A549 (cell line): ENCODE measurements at regions not wholly inside any gene's neighbourhood (a gene's known extent, or its start where the extent isn't known, plus 50 kb on each side); places are given as distances from the start of the nearest gene placed in this dataset.

Experiments
- ATAC-seq, 2 experiments: fragments of 200-7000 bp in 1 of 2; fragments of >200 bp in 1 of 2; cut with Nextera tagmentation in 1 of 2; cut with Tn5 transposase in 1 of 2; 3 replicates each; pipeline versions ENCODE4 v1.8.0 to v1.9.1; 2018 to 2020; ENCODE audit warnings: mild to moderate bottlenecking in 1 of 2, moderate library complexity in 1 of 2
- CTCF ChIA-PET: fragments of 300-600 bp; sonication (Branson Sonifier 250); formaldehyde crosslinking; extraction: SDS; loops from one replicate; lab custom pipeline; 2021; ENCODE audit warnings: antibody characterized with exemption, inconsistent platforms; lab: Yijun Ruan, JAX
- POLR2A ChIA-PET: fragments of 350-600 bp; formaldehyde crosslinking; extraction: SDS; loops from one replicate; lab custom pipeline; 2021; ENCODE audit warnings: antibody characterized with exemption, inconsistent platforms; lab: Yijun Ruan, JAX
- DNase-seq, 2 experiments: peaks; one replicate each; pipeline versions ENCODE4 v3.0.0 to v3.0.0-alpha.2; 2011 to 2016; ENCODE audit warnings: low read depth in 1 of 2, low spot score in 1 of 2
- FAIRE-seq: peaks from 2 replicates; lab custom pipeline; 2011; peaks lifted over from hg19 to GRCh38; lab: Jason Lieb, UNC
- H3K27ac ChIP-seq, 2 experiments: fragments of >200 bp; sonication (Bioruptor Twin); formaldehyde crosslinking; 3 replicates each; pipeline ENCODE4 v1.5.1; 2016 to 2017
- H3K4me1 ChIP-seq: fragments of >200 bp; sonication (Bioruptor Twin); formaldehyde crosslinking; 3 replicates; pipeline ENCODE4 v1.6.1; 2016
- H3K4me2 ChIP-seq: fragments of >200 bp; sonication (Bioruptor Twin); formaldehyde crosslinking; 3 replicates; pipeline ENCODE4 v1.6.1; 2016
- H3K4me3 ChIP-seq: fragments of >200 bp; sonication (Bioruptor Twin); formaldehyde crosslinking; 3 replicates; pipeline ENCODE4 v1.5.1; 2016
- H3K9me3 ChIP-seq: fragments of >200 bp; sonication (Bioruptor Twin); formaldehyde crosslinking; 3 replicates; pipeline ENCODE4 v1.6.1; 2016
- CBX8 ChIP-seq: fragments of 200-600 bp; sonication (generic); IDR thresholded peaks from 2 replicates; pipeline ENCODE4 v1.6.1; 2016
- CHD2 ChIP-seq: fragments of 150-350 bp; IDR thresholded peaks from 2 replicates; pipeline ENCODE4 v1.6.1; 2014; ENCODE audit warnings: low read length; ENCODE audit not compliant: partially characterized antibody
- EHF ChIP-seq: fragments of 250-450 bp; sonication (Bioruptor Pico); IDR thresholded peaks from 2 replicates; pipeline ENCODE4 v1.5.0; 2020; ENCODE audit warnings: mild to moderate bottlenecking
- EHMT2 ChIP-seq: fragments of 200-600 bp; sonication (generic); IDR thresholded peaks from 2 replicates; pipeline ENCODE4 v1.6.1; 2016; ENCODE audit warnings: antibody characterized with exemption, low read depth, mild to moderate bottlenecking, moderate library complexity
- EP300 ChIP-seq, 2 experiments: fragments of >200 bp; sonication (Bioruptor Twin); formaldehyde crosslinking; IDR thresholded peaks; 2 replicates in 1 of 2; 3 replicates in 1 of 2; pipeline ENCODE4 v1.6.1; 2016 to 2017
- ESRRA ChIP-seq: fragments of 150-350 bp; IDR thresholded peaks from 2 replicates; pipeline ENCODE4 v1.6.1; 2014; ENCODE audit warnings: mild to moderate bottlenecking, low read length, borderline replicate concordance
- FOSB ChIP-seq: fragments of 250-450 bp; sonication (Bioruptor Pico); IDR thresholded peaks from 2 replicates; pipeline ENCODE4 v1.5.0; 2020; ENCODE audit warnings: mild to moderate bottlenecking, moderate library complexity
- FOXS1 ChIP-seq: fragments of 250-450 bp; sonication (Bioruptor Pico); IDR thresholded peaks from 2 replicates; pipeline ENCODE4 v1.5.0; 2020; ENCODE audit warnings: mild to moderate bottlenecking, moderate library complexity
- HES2 ChIP-seq: fragments of >200 bp; sonication (Bioruptor Twin); formaldehyde crosslinking; IDR thresholded peaks from 2 replicates; pipeline ENCODE4 v1.6.1; 2016
- HOXA7 ChIP-seq: fragments of 250-450 bp; sonication (Bioruptor Pico); IDR thresholded peaks from 2 replicates; pipeline ENCODE4 v1.5.0; 2020; ENCODE audit warnings: mild to moderate bottlenecking, moderate library complexity
- HOXB5 ChIP-seq: fragments of 250-450 bp; sonication (Bioruptor Pico); IDR thresholded peaks from 2 replicates; pipeline ENCODE4 v1.5.0; 2020; ENCODE audit warnings: mild to moderate bottlenecking, moderate library complexity
- KDM1A ChIP-seq: fragments of 200-600 bp; sonication (generic); IDR thresholded peaks from 2 replicates; pipeline ENCODE4 v1.6.1; 2016; ENCODE audit warnings: low read depth, mild to moderate bottlenecking
- MAFK ChIP-seq: fragments of 450-650 bp; IDR thresholded peaks from 2 replicates; pipeline ENCODE4 v1.6.1; 2014; ENCODE audit not compliant: partially characterized antibody
- MAX ChIP-seq: IDR thresholded peaks from 2 replicates; pipeline ENCODE4 v1.6.1; 2012
- NPAS2 ChIP-seq: fragments of 250-450 bp; sonication (Bioruptor Pico); IDR thresholded peaks from 2 replicates; pipeline ENCODE4 v1.8.0; 2022; ENCODE audit warnings: mild to moderate bottlenecking, moderate library complexity, borderline replicate concordance
- NR3C1 ChIP-seq: fragments of >200 bp; sonication (Bioruptor Twin); formaldehyde crosslinking; IDR thresholded peaks from 3 replicates; pipeline ENCODE4 v1.6.1; 2017
- PBX3 ChIP-seq: IDR thresholded peaks from 2 replicates; pipeline ENCODE4 v1.6.1; 2012
- POLR2AphosphoS2 ChIP-seq: conservative IDR thresholded peaks from 2 replicates; pipeline ENCODE4 v1.6.1; 2012; ENCODE audit warnings: low read length, improper control_type of control experiment, inconsistent platforms
- REST ChIP-seq: fragments of 200-600 bp; sonication (generic); IDR thresholded peaks from 2 replicates; pipeline ENCODE4 v1.6.1; 2016; ENCODE audit warnings: antibody characterized with exemption, mild to moderate bottlenecking, moderate library complexity
- RNF2 ChIP-seq: fragments of 200-600 bp; sonication (generic); IDR thresholded peaks from 2 replicates; pipeline ENCODE4 v1.6.1; 2016; ENCODE audit warnings: low read depth, mild to moderate bottlenecking, antibody characterized with exemption, moderate library complexity, borderline replicate concordance
- TFCP2L1 ChIP-seq: fragments of 250-450 bp; sonication (Bioruptor Pico); IDR thresholded peaks from 2 replicates; pipeline ENCODE4 v1.5.0; 2021; ENCODE audit warnings: mild to moderate bottlenecking
- WGBS: methylation state at CpG from one replicate; pipeline ENCODE4 v1.1.6; 2017; ENCODE audit errors: missing lambda C conversion rate; 5-methylcytosine and 5-hydroxymethylcytosine counted together

- FAIRE-seq = no peak
- POLR2A ChIA-PET = no interaction called here
- Histone ChIP-seq H3K9me3 (no peaks in the 10 kb centered on the region), H3K4me1 (no peaks in the 10 kb centered on the region), H3K4me2 (no peak overlapping the region), H3K4me3 (no peak overlapping the region), H3K27ac (no peak overlapping the region)
- no peak for TF ChIP-seq MAX
- no peak for TF ChIP-seq NPAS2 (CRISPR knock-in tag)
- no peak for TF ChIP-seq FOXS1 (CRISPR knock-in tag)
- no peak for TF ChIP-seq HES2
- TF ChIP-seq MAFK = no peak
- no peak for TF ChIP-seq EP300 (IDR thresholded peaks at IDR 0.05)
- TF ChIP-seq CHD2 = no peak
- no peak for TF ChIP-seq KDM1A
- no peak for TF ChIP-seq HOXB5 (CRISPR knock-in tag)
- TF ChIP-seq ESRRA = no peak
- no peak for TF ChIP-seq RNF2
- TF ChIP-seq HOXA7 (CRISPR knock-in tag) = no peak
- no peak for TF ChIP-seq POLR2AphosphoS2
- TF ChIP-seq TFCP2L1 (CRISPR knock-in tag) = no peak
- 54% methylated on average over 8 of the region's 8 CpGs for WGBS
- CTCF ChIA-PET = no interaction called here
- DNase-seq = no peak
- ATAC-seq = no peak
Observed at GRCh38 chr16:65524997-65525396, 403.1 kb upstream of the CDH11 start.

- POLR2A ChIA-PET = no interaction called here
- 8% methylated on average over 3 of the region's 3 CpGs for WGBS
- CTCF ChIA-PET = no interaction called here
- Histone ChIP-seq H3K4me1 (no peaks in the 10 kb centered on the region), H3K4me3 (no peak overlapping the region), H3K9me3 (no peaks in the 10 kb centered on the region), H3K4me2 (no peak overlapping the region), H3K27ac (no peak overlapping the region)
- TF ChIP-seq CBX8 = no peak
- TF ChIP-seq EHF (CRISPR knock-in tag) = no peak
- TF ChIP-seq FOSB = no peak
- TF ChIP-seq NR3C1 = no peak
- TF ChIP-seq REST = no peak
- TF ChIP-seq EHMT2 = no peak
- TF ChIP-seq PBX3 = no peak
- no peak for DNase-seq
- ATAC-seq = no peak
- FAIRE-seq = no peak
Observed at GRCh38 chr16:65524231-65524630, 402.4 kb upstream of the CDH11 start.
